ENCODE measurements at regions not wholly inside any gene's neighbourhood (a gene's known extent, or its start where the extent isn't known, plus 50 kb on each side); places are given as distances from the start of the nearest gene placed in this dataset.

DNA sequence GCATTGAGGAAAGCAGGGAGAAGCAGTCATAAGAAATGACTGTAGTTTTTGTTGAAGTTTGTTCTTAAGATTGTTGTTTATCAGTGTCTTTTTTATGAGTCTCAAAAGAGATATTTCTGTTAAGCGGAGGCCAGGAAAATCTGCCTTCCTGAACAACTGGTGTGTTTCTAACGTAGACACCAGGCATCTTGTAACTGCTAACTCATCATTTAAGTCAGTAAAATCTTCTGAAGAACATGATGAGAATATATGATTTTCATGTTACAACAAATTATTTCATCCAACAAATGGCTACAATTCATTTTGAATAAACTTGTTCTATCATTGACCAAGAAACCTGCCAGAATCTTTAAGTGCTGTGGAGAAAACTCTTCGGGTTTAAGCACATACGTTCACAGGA, 84.0 kb downstream of the RPS12 start:
- no peak for DNase-seq (ENCODE audit: low read depth, low spot score)
- H3K9ac ChIP-seq (ENCODE audit: insufficient read length, low read depth), result no peak overlapping the region
- no peaks in the 10 kb centered on the region for H3K4me1 ChIP-seq (ENCODE audit: insufficient read depth, insufficient read length)
- no peaks in the 10 kb centered on the region for H3K27me3 ChIP-seq (ENCODE audit: insufficient read depth, insufficient read length)
- no peaks in the 10 kb centered on the region for H3K36me3 ChIP-seq (ENCODE audit: insufficient read depth, insufficient read length, low read length)
- no peaks in the 10 kb centered on the region for H3K9me3 ChIP-seq (ENCODE audit: insufficient read depth, low read length)
- no peak overlapping the region for H3K4me3 ChIP-seq (ENCODE audit: insufficient read length, low read depth)
- TF ChIP-seq YY1 (IDR thresholded peaks at IDR 0.05; ENCODE audit: insufficient read depth, insufficient read length) (no peak), SUZ12 (IDR thresholded peaks at IDR 0.05; ENCODE audit: extremely low read depth, insufficient read depth, insufficient read length) (no peak), ZNF274 (IDR thresholded peaks at IDR 0.05; ENCODE audit: low read depth, low read length) (no peak)

DNA sequence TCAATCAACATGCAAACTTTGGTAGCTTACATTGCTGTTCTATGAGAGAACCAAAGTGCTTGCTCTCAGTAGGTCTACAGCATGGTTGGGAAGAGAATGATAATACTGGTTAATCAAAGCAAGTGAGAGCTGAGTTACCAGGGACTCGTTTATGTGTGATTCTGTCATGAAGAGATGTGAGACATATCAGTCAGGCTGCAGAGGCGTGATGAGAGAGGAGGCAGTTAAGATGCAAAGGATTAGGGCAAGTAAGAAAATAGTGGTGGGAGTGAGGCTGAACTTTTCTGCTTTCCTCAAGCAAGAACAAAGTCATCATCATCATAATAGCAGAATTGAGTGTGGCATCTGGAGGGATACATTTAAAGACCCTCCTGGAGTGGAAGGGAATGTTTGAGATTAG, 86.5 kb downstream of the RPS12 start:
- DNase-seq (ENCODE audit: low read depth, low spot score), result no peak
- TF ChIP-seq ZNF274 (IDR thresholded peaks at IDR 0.05; ENCODE audit: low read depth, low read length) (no peak), YY1 (IDR thresholded peaks at IDR 0.05; ENCODE audit: insufficient read depth, insufficient read length) (no peak), SUZ12 (IDR thresholded peaks at IDR 0.05; ENCODE audit: extremely low read depth, insufficient read depth, insufficient read length) (no peak)
- Histone ChIP-seq H3K9me3 (ENCODE audit: insufficient read depth, low read length) (no peaks in the 10 kb centered on the region), H3K4me1 (ENCODE audit: insufficient read depth, insufficient read length) (no peaks in the 10 kb centered on the region), H3K9ac (ENCODE audit: insufficient read length, low read depth) (no peak overlapping the region), H3K36me3 (ENCODE audit: insufficient read depth, insufficient read length, low read length) (no peaks in the 10 kb centered on the region), H3K27me3 (ENCODE audit: insufficient read depth, insufficient read length) (no peaks in the 10 kb centered on the region), H3K4me3 (ENCODE audit: insufficient read length, low read depth) (no peak overlapping the region)

DNA sequence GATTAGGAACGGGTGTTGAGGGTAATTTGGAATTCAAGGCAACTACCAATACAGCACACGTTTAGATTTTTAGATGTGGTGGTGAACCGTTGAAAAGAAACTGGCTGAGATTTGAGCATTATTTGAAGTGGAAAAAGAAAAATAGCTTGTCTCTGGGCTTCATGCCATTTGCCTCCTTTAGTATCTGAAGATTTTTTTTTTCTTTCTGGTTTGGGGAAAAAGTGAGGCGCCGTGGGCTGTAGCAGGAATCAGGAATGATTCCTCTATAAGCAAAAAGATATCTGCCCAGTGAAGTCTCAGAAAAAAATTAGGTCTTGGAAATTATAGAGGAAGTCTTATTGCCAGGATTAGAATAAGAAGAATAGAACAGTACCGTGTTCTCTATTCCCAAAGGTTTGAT, 88.5 kb downstream of the RPS12 start:
- Histone ChIP-seq H3K4me3 (ENCODE audit: insufficient read length, low read depth) (no peak overlapping the region), H3K9me3 (ENCODE audit: insufficient read depth, low read length) (no peaks in the 10 kb centered on the region), H3K9ac (ENCODE audit: insufficient read length, low read depth) (no peak overlapping the region), H3K36me3 (ENCODE audit: insufficient read depth, insufficient read length, low read length) (no peaks in the 10 kb centered on the region), H3K4me1 (ENCODE audit: insufficient read depth, insufficient read length) (no peaks in the 10 kb centered on the region), H3K27me3 (ENCODE audit: insufficient read depth, insufficient read length) (no peaks in the 10 kb centered on the region)
- TF ChIP-seq YY1 (IDR thresholded peaks at IDR 0.05; ENCODE audit: insufficient read depth, insufficient read length) (no peak), ZNF274 (IDR thresholded peaks at IDR 0.05; ENCODE audit: low read depth, low read length) (no peak), SUZ12 (IDR thresholded peaks at IDR 0.05; ENCODE audit: extremely low read depth, insufficient read depth, insufficient read length) (no peak)
- DNase-seq (ENCODE audit: low read depth, low spot score), result no peak

DNA sequence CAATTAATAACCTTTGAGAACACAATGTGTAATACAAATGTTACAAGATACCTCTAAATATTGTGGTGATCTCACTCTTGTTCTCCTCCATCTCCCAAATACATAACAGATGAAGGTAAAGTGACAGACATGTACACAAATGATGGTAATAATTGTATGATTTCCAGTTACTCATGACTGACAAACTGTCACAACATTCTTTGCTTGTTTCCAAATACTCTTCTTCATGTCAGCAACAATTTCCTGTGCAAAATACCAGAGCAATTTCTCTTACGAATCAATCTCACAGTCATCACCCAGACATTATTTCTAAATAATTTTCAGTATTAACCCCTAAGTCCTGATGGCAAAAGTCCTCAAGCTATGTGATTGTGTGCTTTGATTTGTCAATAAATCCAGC, 92.9 kb downstream of the RPS12 start:
- no peaks in the 10 kb centered on the region for H3K4me1 ChIP-seq (ENCODE audit: insufficient read depth, insufficient read length)
- no peak for TF ChIP-seq YY1 (IDR thresholded peaks at IDR 0.05; ENCODE audit: insufficient read depth, insufficient read length)
- no peak for TF ChIP-seq ZNF274 (IDR thresholded peaks at IDR 0.05; ENCODE audit: low read depth, low read length)
- TF ChIP-seq SUZ12 (IDR thresholded peaks at IDR 0.05; ENCODE audit: extremely low read depth, insufficient read depth, insufficient read length), result no peak
- no peaks in the 10 kb centered on the region for H3K27me3 ChIP-seq (ENCODE audit: insufficient read depth, insufficient read length)
- no peaks in the 10 kb centered on the region for H3K36me3 ChIP-seq (ENCODE audit: insufficient read depth, insufficient read length, low read length)
- no peak for DNase-seq (ENCODE audit: low read depth, low spot score)
- H3K4me3 ChIP-seq (ENCODE audit: insufficient read length, low read depth), result no peak overlapping the region
- no peaks in the 10 kb centered on the region for H3K9me3 ChIP-seq (ENCODE audit: insufficient read depth, low read length)
- H3K9ac ChIP-seq (ENCODE audit: insufficient read length, low read depth), result no peak overlapping the region

DNA sequence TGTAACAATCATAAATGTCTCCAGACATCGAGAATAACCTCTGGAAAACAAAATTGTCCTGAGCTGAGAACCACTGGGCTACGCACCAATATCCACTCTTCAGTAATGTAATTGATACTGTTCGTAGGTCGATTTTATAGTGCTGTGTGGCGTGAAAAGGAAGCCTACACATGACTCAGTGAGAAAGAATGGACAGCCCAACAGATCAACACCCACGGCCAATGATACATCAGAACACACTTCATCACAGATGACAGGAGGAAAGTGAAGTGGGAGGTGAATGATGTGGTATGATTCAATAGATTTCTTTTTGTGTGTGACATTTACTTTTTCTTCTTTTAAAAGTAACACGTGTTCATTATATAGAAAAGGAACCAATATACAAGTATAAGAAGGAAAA, 93.5 kb downstream of the RPS12 start:
- no peak for TF ChIP-seq ZNF274 (IDR thresholded peaks at IDR 0.05; ENCODE audit: low read depth, low read length)
- no peak for TF ChIP-seq SUZ12 (IDR thresholded peaks at IDR 0.05; ENCODE audit: extremely low read depth, insufficient read depth, insufficient read length)
- TF ChIP-seq YY1 (IDR thresholded peaks at IDR 0.05; ENCODE audit: insufficient read depth, insufficient read length), result no peak
- Histone ChIP-seq H3K36me3 (ENCODE audit: insufficient read depth, insufficient read length, low read length) (no peaks in the 10 kb centered on the region), H3K4me1 (ENCODE audit: insufficient read depth, insufficient read length) (no peaks in the 10 kb centered on the region), H3K27me3 (ENCODE audit: insufficient read depth, insufficient read length) (no peaks in the 10 kb centered on the region), H3K4me3 (ENCODE audit: insufficient read length, low read depth) (no peak overlapping the region), H3K9me3 (ENCODE audit: insufficient read depth, low read length) (no peaks in the 10 kb centered on the region), H3K9ac (ENCODE audit: insufficient read length, low read depth) (no peak overlapping the region)
- DNase-seq (ENCODE audit: low read depth, low spot score), result no peak

DNA sequence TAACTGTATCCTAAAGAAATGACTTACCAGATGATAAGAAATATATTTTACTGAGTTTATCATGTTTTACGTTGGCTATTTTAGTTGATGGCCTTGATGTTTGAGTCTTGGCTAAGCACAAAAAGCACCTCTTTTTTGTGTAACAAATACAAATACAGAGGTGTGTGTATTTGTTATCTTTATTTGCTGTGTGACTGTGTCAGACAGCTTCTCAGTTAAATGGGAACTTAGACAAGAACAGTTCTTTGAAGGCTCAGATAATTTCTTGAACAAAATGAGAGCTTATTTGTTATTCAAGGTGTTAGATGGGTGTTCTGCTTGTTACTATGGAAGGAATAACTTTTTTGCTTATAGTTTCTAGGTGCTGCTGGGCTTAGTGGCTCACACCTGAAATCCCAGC, 95.4 kb downstream of the RPS12 start:
- no peak for DNase-seq (ENCODE audit: low read depth, low spot score)
- H3K4me1 ChIP-seq (ENCODE audit: insufficient read depth, insufficient read length), result no peaks in the 10 kb centered on the region
- no peak overlapping the region for H3K4me3 ChIP-seq (ENCODE audit: insufficient read length, low read depth)
- H3K9ac ChIP-seq (ENCODE audit: insufficient read length, low read depth), result no peak overlapping the region
- H3K27me3 ChIP-seq (ENCODE audit: insufficient read depth, insufficient read length), result no peaks in the 10 kb centered on the region
- H3K36me3 ChIP-seq (ENCODE audit: insufficient read depth, insufficient read length, low read length), result no peaks in the 10 kb centered on the region
- H3K9me3 ChIP-seq (ENCODE audit: insufficient read depth, low read length), result no peaks in the 10 kb centered on the region
- TF ChIP-seq YY1 (IDR thresholded peaks at IDR 0.05; ENCODE audit: insufficient read depth, insufficient read length), result no peak
- TF ChIP-seq ZNF274 (IDR thresholded peaks at IDR 0.05; ENCODE audit: low read depth, low read length), result no peak
- no peak for TF ChIP-seq SUZ12 (IDR thresholded peaks at IDR 0.05; ENCODE audit: extremely low read depth, insufficient read depth, insufficient read length)

DNA sequence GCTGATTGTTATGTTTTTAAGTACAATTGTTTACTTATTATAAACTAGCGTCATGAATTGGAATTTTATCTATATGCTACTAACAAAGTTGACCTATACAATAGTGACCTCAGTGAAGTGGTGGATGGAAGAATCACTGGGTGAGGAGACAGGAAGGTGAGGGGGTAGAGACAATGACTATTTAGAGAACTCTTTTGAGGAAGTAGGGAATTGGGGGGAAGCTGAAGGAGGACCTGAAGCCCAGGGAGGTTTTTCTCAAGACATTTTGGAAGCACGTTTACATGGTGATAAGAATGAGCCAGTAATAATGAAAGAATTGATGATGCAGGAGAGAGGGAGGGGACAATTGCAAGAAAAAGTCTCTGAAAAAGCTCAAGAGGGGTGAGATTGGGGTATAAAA, 96.4 kb downstream of the RPS12 start:
- Histone ChIP-seq H3K27me3 (ENCODE audit: insufficient read depth, insufficient read length) (no peaks in the 10 kb centered on the region), H3K4me3 (ENCODE audit: insufficient read length, low read depth) (no peak overlapping the region), H3K9me3 (ENCODE audit: insufficient read depth, low read length) (no peaks in the 10 kb centered on the region), H3K4me1 (ENCODE audit: insufficient read depth, insufficient read length) (no peaks in the 10 kb centered on the region), H3K36me3 (ENCODE audit: insufficient read depth, insufficient read length, low read length) (no peaks in the 10 kb centered on the region), H3K9ac (ENCODE audit: insufficient read length, low read depth) (no peak overlapping the region)
- TF ChIP-seq YY1 (IDR thresholded peaks at IDR 0.05; ENCODE audit: insufficient read depth, insufficient read length), result no peak
- no peak for TF ChIP-seq SUZ12 (IDR thresholded peaks at IDR 0.05; ENCODE audit: extremely low read depth, insufficient read depth, insufficient read length)
- DNase-seq (ENCODE audit: low read depth, low spot score), result no peak

Measured in NT2/D1 (cell line).